ENCODE measurements at regions not wholly inside any gene's neighbourhood (a gene's known extent, or its start where the extent isn't known, plus 50 kb on each side); places are given as distances from the start of the nearest gene placed in this dataset.

GRCh38 chr6:110033101-110033500 is 55.0 kb downstream of the GPR6 start:
- DNase-seq, result no peak

GRCh38 chr6:110033749-110034666 is 55.9 kb downstream of the GPR6 start:
- no peak for DNase-seq

- no peak for DNase-seq
These were observed 56.5 kb downstream of the GPR6 start for GRCh38 chr6:110034667-110035036.

DNA sequence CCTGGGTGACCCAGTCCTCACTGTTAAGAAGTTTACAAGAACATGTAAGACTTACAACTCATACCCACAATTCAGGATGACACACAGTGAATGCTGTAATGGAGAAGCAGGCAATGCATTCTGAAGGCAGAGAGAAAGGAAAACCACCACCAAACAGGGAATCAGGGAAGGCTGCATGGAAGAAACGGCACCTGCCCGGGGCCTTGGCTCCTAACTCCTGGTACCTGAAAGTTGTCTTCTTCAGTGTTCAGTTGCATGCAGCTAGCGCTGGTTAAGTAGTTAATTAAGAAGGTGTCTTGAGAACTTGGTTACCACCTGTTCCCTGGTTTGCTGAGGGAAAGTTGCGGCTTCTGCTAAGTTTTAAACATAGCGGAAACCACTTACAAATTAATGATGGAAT is 57.2 kb downstream of the GPR6 start:
- no peak for DNase-seq

- DNase-seq, result no peak
These were observed 58.5 kb downstream of the GPR6 start for GRCh38 chr6:110036408-110037302.

- no peak for DNase-seq
These were observed 59.7 kb downstream of the GPR6 start for GRCh38 chr6:110037726-110038295.

- peak; percentile 87 for DNase-seq
These were observed 61.4 kb downstream of the GPR6 start for GRCh38 chr6:110039364-110039980.

DNA sequence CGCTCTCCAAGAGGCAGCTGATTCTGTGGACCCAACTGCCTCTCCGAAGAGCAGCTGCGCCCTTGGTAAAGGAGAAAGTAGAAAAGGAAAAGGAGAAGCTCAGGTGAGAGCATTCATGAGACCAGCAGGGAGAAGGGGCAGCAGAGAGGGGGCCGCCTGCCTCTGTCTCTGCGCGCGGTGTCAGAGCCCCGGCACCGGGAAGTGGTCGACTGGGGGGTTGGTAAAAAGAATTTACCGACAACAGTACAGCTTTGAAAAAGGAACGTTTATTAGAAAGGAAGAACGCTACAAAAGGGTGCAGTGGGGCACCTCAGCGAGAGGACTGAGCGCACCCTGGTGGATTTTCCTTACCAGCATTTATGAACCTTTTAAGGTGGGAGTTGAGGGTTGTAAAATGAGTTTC is 61.9 kb downstream of the GPR6 start:
- DNase-seq, result peak; percentile 61 to 70

DNA sequence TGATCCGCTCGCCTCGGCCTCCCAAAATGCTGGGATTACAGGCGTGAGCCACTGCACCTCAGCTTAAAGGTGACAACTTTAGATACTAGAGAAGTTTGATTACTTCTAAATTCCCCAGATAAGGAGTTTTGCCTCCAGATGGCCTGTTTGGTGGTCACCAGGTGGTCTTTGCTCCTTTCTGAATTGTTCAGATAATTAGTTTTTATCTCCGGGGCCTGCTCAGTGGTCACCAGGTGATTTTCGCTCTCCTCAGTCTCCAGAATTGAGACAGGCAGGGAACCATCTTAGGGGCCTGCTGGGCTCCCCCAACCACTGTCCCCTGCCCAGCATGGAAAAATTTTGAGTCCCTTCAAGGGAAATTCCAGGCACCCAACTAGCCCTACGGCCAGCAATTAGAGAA is 62.6 kb downstream of the GPR6 start:
- no peak for DNase-seq

- no peak for DNase-seq
These were observed 63.0 kb downstream of the GPR6 start for GRCh38 chr6:110041126-110041525.

GRCh38 chr6:110041830-110042229 is 63.7 kb downstream of the GPR6 start:
- DNase-seq, result no peak

DNA sequence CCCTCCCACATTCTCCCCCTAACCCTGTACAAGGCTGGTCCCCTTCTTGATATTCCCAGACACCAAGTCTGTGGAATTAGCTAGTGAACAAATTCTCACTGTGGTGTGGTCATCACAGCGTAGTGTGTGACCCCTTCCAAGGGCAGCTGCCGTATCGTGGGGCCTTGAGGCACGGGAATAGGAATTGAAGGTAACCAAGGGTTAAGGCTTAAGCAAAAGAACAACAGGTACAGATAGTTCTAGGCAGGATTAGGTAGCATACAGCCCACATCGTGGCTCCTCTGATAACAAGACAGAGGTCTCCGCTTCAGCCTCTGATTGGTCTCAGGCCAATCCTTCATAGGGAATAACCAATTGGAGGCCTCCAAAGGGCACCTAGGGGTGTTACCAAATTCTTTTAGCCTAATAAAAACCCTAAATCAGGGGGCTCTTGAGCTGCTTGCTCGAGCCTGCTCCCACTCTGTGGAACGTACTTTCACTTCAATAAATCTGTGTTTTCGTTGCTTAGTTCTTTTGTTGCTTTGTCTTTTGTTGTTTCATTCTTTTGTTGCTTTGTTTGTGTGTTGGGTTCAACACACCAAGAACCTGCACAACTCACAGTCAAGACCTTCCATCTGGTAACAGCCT is 64.7 kb downstream of the GPR6 start:
- no peak for DNase-seq

- DNase-seq, result no peak
These were observed 65.4 kb downstream of the GPR6 start for GRCh38 chr6:110043366-110043994.

- no peak for DNase-seq
These were observed 66.0 kb downstream of the GPR6 start for GRCh38 chr6:110044096-110044495.

DNA sequence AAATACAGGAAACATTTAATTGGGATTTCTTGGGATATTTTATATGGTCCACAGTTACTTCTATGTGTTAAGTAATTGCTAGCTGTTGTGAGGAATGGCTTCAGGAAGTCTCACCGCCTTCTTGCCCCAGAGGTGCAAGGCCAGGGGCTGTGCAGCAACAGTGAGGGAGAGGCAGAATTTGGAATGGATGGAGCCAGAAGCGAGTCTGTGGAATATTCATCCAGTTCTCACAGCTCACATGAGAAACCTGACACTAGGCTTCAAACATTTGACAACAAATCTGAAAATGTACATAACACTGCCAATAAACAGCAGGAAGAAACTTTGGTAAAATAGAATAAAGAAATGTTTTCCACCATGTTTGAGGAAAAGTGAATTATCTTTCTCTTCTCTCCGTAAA is 66.5 kb downstream of the GPR6 start:
- no peak for DNase-seq

DNA sequence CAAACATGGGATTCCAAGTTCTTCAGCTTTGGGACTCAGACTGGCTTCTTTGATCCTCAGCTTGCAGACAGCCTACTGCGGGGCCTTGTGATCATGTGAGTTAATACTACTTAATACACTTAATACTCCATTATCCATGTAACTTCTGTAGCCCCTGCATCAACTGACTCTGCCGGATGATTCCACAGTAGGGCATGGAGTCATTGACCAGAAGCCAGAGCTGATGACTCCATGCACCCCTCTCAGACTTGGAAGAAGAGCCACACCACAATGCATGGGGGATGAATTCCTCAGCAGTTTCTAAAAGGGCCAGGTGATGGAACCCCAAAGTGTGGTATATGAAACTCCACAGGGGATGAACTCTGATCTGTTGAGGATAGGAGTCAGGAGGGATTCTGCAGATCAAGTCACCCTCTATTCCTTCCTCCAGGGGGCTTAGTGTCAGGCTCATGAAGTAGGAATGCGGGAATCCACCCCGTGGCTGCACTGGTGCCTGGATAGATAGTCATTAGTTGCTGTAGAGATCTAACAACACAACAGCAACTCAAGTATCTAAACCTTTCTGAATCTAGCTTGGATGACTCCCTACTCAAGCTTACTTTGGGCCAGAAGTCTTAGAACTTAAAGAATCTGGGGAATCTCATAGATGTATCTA is 70.2 kb downstream of the GPR6 start:
- DNase-seq, result no peak

DNA sequence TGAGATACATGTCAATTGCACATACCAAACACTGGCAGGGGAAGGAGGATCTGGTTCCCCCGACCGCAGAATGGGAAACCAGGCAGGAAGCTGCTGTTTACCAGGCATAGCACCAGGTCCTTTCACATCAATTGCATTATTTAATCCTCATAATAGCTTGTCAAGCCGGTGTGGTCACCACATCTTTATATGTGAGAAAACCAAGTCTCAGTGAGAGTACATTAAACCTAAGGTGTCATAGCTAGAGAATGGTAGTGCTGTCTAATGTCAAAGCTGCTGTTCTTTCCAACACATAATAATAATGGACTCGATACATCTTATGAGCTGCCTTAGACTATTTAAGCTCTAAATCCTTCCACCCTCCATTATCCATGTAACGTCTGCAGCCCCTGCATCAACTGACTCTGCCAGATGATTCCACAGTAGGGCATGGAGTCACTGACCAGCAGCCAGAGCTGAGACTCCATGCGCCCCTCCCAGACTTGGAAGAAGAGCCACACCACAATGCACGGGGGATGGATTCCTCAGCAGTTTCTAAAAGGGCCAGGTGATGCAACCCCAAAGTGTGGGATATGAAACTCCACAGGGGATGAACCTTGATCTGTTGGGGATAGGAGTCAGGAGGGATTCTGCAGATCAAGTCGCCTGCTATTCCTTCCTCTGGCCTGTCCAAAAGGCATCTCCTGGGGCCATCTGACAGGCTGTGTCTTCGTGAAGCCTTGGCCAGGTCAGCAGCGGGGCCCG is 71.8 kb downstream of the GPR6 start:
- no peak for DNase-seq

Measured in SHP77 (cell line).